ENCODE measurements at regions not wholly inside any gene's neighbourhood (a gene's known extent, or its start where the extent isn't known, plus 50 kb on each side); places are given as distances from the start of the nearest gene placed in this dataset.

DNA sequence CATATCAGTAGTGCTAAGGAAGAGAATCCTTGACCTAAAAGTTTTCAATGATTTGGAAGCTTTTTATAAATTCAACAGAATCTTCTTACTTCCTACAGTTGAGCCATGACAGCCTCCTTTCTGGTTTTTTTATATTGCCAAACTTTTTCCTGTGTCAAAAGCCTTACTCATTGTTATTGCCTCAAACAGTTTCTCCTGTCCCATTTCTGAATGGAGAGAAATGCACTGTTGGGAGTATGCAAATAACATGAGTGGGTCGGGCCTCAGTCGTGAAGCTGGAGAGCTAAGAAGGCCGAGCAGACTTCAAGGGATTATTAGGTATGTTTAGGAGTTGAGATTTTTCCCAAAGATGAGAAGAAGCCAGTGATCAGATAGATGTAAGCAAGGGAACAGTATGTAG is 766.4 kb upstream of the KLHL1 start:
- H3K4me1 ChIP-seq: no peaks in the 10 kb centered on the region
- 59 to 67% methylated on average over 3 of the region's 3 CpGs for WGBS, 2 donors

DNA sequence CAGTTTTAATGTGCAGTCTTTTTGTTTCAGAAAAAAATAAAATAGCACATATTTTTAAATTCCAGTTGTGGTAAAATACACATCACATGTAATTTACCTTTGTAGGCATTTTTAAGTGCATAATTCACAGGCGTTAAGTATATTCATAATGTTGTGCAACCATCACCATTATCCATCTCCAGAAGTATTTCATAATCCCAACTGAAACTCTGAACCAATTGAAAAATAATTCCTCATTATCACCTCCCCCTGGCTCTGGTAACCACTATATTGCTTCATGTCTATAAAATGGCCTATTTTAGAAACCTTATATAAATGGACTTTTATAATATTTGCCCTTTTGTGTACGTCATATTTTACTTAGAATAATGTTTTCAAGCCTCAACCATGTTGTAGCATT is 756.5 kb upstream of the KLHL1 start:
- no peak for DNase-seq (ENCODE audit: low spot score in 2 of 2)
- Histone ChIP-seq H3K4me3 (no peak overlapping the region), H3K27me3 (no peaks in the 10 kb centered on the region), H3K27ac (no peak overlapping the region), H3K4me1 (no peaks in the 10 kb centered on the region), H3K9me3 (peaks cover 0 to 10% (median 1%) of the 10 kb centered on the region in 4 donors), H3K36me3 (no peaks in the 10 kb centered on the region)
- TF ChIP-seq POLR2A (IDR thresholded peaks at IDR 0.05) (no peak), EP300 (IDR thresholded peaks at IDR 0.05) (no peak)
- TF ChIP-seq, protein P1, sequence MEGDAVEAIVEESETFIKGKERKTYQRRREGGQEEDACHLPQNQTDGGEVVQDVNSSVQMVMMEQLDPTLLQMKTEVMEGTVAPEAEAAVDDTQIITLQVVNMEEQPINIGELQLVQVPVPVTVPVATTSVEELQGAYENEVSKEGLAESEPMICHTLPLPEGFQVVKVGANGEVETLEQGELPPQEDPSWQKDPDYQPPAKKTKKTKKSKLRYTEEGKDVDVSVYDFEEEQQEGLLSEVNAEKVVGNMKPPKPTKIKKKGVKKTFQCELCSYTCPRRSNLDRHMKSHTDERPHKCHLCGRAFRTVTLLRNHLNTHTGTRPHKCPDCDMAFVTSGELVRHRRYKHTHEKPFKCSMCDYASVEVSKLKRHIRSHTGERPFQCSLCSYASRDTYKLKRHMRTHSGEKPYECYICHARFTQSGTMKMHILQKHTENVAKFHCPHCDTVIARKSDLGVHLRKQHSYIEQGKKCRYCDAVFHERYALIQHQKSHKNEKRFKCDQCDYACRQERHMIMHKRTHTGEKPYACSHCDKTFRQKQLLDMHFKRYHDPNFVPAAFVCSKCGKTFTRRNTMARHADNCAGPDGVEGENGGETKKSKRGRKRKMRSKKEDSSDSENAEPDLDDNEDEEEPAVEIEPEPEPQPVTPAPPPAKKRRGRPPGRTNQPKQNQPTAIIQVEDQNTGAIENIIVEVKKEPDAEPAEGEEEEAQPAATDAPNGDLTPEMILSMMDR (IDR thresholded peaks at IDR 0.05): no peak
- 80 to 82% methylated on average over 2 of the region's 2 CpGs for WGBS, 2 donors

More for the DNA sequence above, 766.4 kb upstream of the KLHL1 start:
- H3K9me3 ChIP-seq: no peaks in the 10 kb centered on the region
- no peaks in the 10 kb centered on the region for H3K36me3 ChIP-seq
- no peak overlapping the region for H3K4me3 ChIP-seq
- H3K27me3 ChIP-seq: no peaks in the 10 kb centered on the region
- no peak for DNase-seq (ENCODE audit: low spot score in 2 of 2)
- TF ChIP-seq, protein P1 (IDR thresholded peaks at IDR 0.05): no peak
- TF ChIP-seq POLR2A (IDR thresholded peaks at IDR 0.05): no peak
- TF ChIP-seq EP300 (IDR thresholded peaks at IDR 0.05): no peak
- no peak overlapping the region for H3K27ac ChIP-seq

DNA sequence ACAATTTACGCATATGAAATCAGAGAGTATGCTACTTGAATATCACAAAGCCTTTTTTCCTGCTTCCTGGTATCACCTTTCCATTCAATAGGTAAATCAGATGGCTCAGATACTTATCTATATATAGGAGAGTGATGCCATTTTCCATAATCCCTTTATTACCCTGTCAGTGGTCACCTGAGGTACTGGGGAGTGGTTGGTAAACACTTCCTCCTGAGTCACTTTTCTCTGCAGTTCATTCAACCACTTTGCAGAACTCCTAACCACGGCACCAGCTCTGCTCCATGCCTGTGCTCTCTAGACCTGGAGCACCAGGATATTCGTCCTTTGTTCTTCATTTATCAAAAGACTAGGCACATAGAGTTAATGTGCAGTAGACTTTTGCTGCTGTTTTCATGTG is 748.5 kb upstream of the KLHL1 start:
- Histone ChIP-seq H3K9me3 (peaks cover 0 to 11% (median 1%) of the 10 kb centered on the region in 4 donors), H3K36me3 (no peaks in the 10 kb centered on the region), H3K27ac (no peak overlapping the region), H3K27me3 (no peaks in the 10 kb centered on the region), H3K4me1 (no peaks in the 10 kb centered on the region), H3K4me3 (no peak overlapping the region)
- DNase-seq (ENCODE audit: low spot score in 2 of 2): no peak
- TF ChIP-seq POLR2A (IDR thresholded peaks at IDR 0.05): no peak
- TF ChIP-seq, protein P1 (IDR thresholded peaks at IDR 0.05): no peak
- no peak for TF ChIP-seq EP300 (IDR thresholded peaks at IDR 0.05)
- whole genome bisulfite sequencing, 2 donors: 78 to 79% methylated on average over 3 of the region's 3 CpGs

DNA sequence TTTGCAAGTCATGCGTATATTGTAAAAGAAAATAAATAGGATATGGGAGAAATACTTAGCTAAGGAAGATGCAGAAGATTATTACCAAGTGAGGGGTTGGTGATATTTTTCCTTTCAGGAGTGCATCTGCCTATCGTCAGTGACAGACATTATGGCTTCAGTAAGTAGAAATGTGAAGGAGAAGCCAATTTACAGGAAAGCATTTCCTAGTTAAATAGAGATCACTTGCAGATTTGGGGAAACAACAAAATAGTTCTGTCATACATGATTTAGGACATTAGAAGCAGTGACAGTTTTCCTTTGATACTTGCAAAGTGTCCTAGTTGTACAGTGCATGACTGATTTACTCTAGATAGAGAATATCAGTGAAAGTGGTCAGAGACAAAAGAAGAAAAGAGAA is 747.8 kb upstream of the KLHL1 start:
- Histone ChIP-seq H3K27ac (no peak overlapping the region), H3K27me3 (no peaks in the 10 kb centered on the region), H3K4me3 (no peak overlapping the region), H3K36me3 (no peaks in the 10 kb centered on the region), H3K9me3 (peaks cover 0 to 11% (median 1%) of the 10 kb centered on the region in 4 donors), H3K4me1 (no peaks in the 10 kb centered on the region)
- DNase-seq (ENCODE audit: low spot score in 2 of 2): no peak
- 87 to 91% methylated on average over 2 of the region's 2 CpGs for WGBS, 2 donors
- TF ChIP-seq, protein P1 (IDR thresholded peaks at IDR 0.05): no peak
- TF ChIP-seq EP300 (IDR thresholded peaks at IDR 0.05) (no peak), POLR2A (IDR thresholded peaks at IDR 0.05) (no peak)

DNA sequence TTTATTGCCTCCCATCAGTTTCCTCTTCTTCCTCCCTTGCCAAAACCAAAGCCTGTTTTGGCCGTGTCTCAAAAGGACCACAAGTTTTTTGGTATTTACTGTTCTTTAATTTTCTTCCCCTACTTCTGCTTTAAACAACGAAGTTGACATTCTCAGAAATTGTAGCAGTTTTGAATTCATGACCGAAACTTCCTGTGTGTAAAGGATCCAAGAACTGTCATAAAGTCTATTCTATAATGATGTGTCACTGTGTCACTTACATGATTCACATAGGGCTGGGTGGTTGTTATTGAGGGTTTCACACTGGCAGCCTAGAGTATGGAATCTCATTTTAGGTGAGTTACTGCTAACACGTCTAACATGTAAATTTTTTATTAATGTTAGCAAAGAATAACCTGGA is 741.0 kb upstream of the KLHL1 start:
- no peak overlapping the region for H3K4me3 ChIP-seq
- no peaks in the 10 kb centered on the region for H3K4me1 ChIP-seq
- H3K36me3 ChIP-seq: no peaks in the 10 kb centered on the region
- no peaks in the 10 kb centered on the region for H3K27me3 ChIP-seq
- H3K27ac ChIP-seq: no peak overlapping the region
- TF ChIP-seq, protein P1 (IDR thresholded peaks at IDR 0.05): no peak
- no peak for TF ChIP-seq POLR2A (IDR thresholded peaks at IDR 0.05)
- no peak for TF ChIP-seq EP300 (IDR thresholded peaks at IDR 0.05)
- no peak for DNase-seq (ENCODE audit: low spot score in 2 of 2)
- WGBS, 2 donors: 27 to 50% methylated on average over 4 of the region's 4 CpGs
- H3K9me3 ChIP-seq: peaks cover 0 to 2% (median 0%) of the 10 kb centered on the region in 4 donors

Measured in tibial nerve (tissue), 4 donors.